Pancreas (tissue), 10 donors: ENCODE measurements at regions not wholly inside any gene's neighbourhood (a gene's known extent, or its start where the extent isn't known, plus 50 kb on each side); places are given as distances from the start of the nearest gene placed in this dataset.
"Not testable (repeated sequence)": the region's sequence is repeated elsewhere in the genome, so short reads cannot be mapped to it uniquely, and the experiment has no call there.

Experiments
- ATAC-seq, 4 donors: fragments of 200-7000 bp; cut with Tn5 transposase; one replicate each; pipeline versions ENCODE4 v1.8.0 to v1.9.1; 2020; ENCODE audit warnings: mild to moderate bottlenecking in 4 of 4, moderate library complexity in 4 of 4
- DNase-seq, 6 donors: peaks; one replicate each; pipeline ENCODE4 v3.0.0-alpha.2; 2020
- FAIRE-seq: peaks from 2 replicates; lab custom pipeline; 2012; peaks lifted over from hg19 to GRCh38; lab: Jason Lieb, UNC
- H3K27ac ChIP-seq, 4 donors: fragments of 200-600 bp; sonication (generic); 1 replicate in 3 of 4; 2 replicates in 1 of 4; pipeline versions ENCODE4 v1.5.0 to v1.8.0; 2020
- H3K27me3 ChIP-seq, 4 donors: fragments of 200-600 bp; one replicate each; pipeline ENCODE4 v1.8.0; 2021
- H3K36me3 ChIP-seq, 3 donors: fragments of 200-600 bp; sonication (generic) in 1 of 3; one replicate each; pipeline versions ENCODE4 v1.5.0 to v1.8.0; 2020 to 2021
- H3K4me1 ChIP-seq, 3 donors: fragments of 200-600 bp; one replicate each; pipeline ENCODE4 v1.8.0; 2021
- H3K4me3 ChIP-seq, 4 donors: fragments of 200-600 bp; sonication (generic) in 2 of 4; one replicate each; pipeline versions ENCODE4 v1.5.0 to v1.8.0; 2020 to 2021
- H3K9me3 ChIP-seq, 4 donors: fragments of 200-600 bp; one replicate each; pipeline ENCODE4 v1.8.0; 2021
- WGBS, 2 donors: extraction: QIAGEN DNeasy Blood & Tissue Kit; methylation state at CpG; one replicate each; pipeline ENCODE4 v1.1.7; 2013; 5-methylcytosine and 5-hydroxymethylcytosine counted together
- intact Hi-C, 3 donors: fragments of 100-400 bp; cut with DNase I; formaldehyde crosslinking; loops; one replicate each; pipeline versions ENCODE4 v1.11.1 to v1.14.2; 2022
- TF ChIP-seq, protein P1 (sequence below), 4 donors: fragments of 200-600 bp; sonication (generic) in 3 of 4; IDR thresholded peaks; one replicate each; pipeline versions ENCODE4 v1.5.0 to v1.8.0; 2021; ENCODE audit warnings: antibody characterized with exemption in 4 of 4
- donor health status: healthy with polysubstance abuse.
- donor health status: DM: no; HTN: no; CAD: no; lungs with moderate emphysema.
- donor health status: DM: no; HTN: no; CAD: no.
- donor health status: control.
- donor health status: control.
- donor health status: Bipolar disorder and iron deficiency.
- donor health status: DM: yes; HTN: yes; CAD: no.
- donor health status: DM: no; HTN: no; CAD: no.
- donor health status: DM: no; HTN: no; CAD: no.
- donor health status: DM: yes; HTN: yes; CAD: no.

DNA sequence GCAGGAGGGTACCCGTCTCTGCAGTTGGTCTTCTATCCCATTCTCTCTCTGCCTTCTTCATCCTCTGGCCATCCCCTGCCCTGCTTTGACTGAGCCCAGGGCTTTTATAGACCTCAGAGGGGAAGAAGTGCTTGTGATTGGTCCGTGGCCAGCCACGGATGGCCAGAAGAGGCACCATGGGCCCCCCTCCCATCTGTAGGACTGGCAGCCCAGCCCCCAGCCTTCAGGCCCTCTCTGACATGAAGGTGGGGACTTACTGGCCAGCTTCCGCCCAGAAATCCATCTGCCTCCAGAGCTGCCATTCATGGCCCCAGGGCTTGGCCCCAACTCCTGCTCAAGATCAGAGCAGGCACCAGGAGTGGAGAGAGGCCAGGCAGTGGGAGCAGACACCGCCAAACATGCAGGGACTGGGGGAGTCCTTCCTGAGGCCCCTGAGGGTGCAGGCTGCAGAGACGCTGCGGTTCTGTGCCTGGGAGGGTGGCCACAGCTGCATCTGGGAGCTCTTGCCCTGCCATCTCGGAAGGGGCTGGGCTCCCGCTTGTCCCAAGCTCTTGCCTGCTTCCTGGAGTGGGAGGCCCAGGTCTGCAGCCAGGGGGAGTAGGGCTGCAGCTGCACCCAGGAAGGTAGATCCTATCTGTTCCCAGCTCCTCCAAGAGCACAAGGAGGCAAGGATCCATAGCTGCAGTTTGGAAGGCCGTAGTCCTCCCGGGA lies 698.6 kb upstream of the B3GALT2 start:
- intact Hi-C loops: no loop called here
- Histone ChIP-seq H3K36me3 (no peaks in the 10 kb centered on the region), H3K4me3 (no peak overlapping the region), H3K27ac (no peak overlapping the region), H3K4me1 (no peaks in the 10 kb centered on the region), H3K27me3 (no peaks in the 10 kb centered on the region), H3K9me3 (no peaks in the 10 kb centered on the region)
- WGBS, 2 donors: 82% methylated on average over 11 of the region's 11 CpGs
- DNase-seq (peak in 1 of 6 donors; percentile 44), FAIRE-seq (no peak), ATAC-seq (no peak)
- TF ChIP-seq, protein P1, sequence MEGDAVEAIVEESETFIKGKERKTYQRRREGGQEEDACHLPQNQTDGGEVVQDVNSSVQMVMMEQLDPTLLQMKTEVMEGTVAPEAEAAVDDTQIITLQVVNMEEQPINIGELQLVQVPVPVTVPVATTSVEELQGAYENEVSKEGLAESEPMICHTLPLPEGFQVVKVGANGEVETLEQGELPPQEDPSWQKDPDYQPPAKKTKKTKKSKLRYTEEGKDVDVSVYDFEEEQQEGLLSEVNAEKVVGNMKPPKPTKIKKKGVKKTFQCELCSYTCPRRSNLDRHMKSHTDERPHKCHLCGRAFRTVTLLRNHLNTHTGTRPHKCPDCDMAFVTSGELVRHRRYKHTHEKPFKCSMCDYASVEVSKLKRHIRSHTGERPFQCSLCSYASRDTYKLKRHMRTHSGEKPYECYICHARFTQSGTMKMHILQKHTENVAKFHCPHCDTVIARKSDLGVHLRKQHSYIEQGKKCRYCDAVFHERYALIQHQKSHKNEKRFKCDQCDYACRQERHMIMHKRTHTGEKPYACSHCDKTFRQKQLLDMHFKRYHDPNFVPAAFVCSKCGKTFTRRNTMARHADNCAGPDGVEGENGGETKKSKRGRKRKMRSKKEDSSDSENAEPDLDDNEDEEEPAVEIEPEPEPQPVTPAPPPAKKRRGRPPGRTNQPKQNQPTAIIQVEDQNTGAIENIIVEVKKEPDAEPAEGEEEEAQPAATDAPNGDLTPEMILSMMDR (IDR thresholded peaks at IDR 0.05): no peak

DNA sequence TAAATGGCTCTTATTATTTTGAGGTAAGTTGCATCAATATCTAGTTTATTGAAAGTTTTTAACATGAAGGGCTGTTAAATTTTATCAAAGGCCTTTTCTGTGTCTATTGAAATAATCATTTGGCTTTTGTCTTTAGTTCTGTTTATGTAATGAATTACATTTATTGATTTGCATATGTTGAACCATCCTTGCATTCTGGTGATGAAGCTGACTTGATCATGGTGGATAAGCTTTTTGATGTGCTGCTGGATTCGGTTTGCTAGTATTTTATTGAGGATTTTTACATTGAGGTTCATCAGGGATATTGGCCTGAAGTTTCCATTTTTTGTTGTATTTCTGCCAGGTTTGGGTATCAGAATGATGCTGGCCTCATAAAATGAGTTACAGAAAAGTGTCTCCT lies 691.5 kb upstream of the B3GALT2 start:
- intact Hi-C loops, FAIRE-seq, H3K36me3 ChIP-seq, DNase-seq, H3K9me3 ChIP-seq, ATAC-seq, H3K4me3 ChIP-seq, H3K27ac ChIP-seq, H3K4me1 ChIP-seq, H3K27me3 ChIP-seq: not testable (repeated sequence)
- 40 to 48% methylated on average over 1 of the region's 1 CpG for WGBS, 2 donors

DNA sequence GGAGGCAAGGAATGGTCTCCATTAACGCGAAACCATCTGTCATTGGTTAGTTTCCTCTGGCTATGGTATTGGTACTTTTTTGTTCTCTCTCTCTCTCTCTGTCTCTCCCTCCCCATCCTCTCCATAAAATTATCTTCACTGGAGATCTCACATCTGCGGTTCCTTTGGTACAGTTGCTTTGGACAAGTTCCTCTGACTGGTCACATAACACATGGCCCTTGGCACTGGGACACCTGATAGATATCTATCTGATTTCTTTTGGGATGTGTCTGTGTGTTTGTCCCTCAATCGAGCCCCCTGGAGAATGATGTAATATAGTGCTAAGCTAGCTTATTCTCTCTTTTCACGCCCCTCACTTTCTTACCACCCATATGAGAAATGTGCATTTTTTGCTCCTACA lies 682.0 kb upstream of the B3GALT2 start:
- no peak overlapping the region for H3K4me3 ChIP-seq
- intact Hi-C loops: no loop called here
- DNase-seq (no peak), FAIRE-seq (no peak), ATAC-seq (no peak)
- no peaks in the 10 kb centered on the region for H3K27me3 ChIP-seq
- no peaks in the 10 kb centered on the region for H3K36me3 ChIP-seq
- no peaks in the 10 kb centered on the region for H3K4me1 ChIP-seq
- H3K9me3 ChIP-seq: no peaks in the 10 kb centered on the region
- TF ChIP-seq, protein P1 (IDR thresholded peaks at IDR 0.05): no peak
- no peak overlapping the region for H3K27ac ChIP-seq
- WGBS, 2 donors: 72 to 85% methylated on average over 5 of the region's 5 CpGs

DNA sequence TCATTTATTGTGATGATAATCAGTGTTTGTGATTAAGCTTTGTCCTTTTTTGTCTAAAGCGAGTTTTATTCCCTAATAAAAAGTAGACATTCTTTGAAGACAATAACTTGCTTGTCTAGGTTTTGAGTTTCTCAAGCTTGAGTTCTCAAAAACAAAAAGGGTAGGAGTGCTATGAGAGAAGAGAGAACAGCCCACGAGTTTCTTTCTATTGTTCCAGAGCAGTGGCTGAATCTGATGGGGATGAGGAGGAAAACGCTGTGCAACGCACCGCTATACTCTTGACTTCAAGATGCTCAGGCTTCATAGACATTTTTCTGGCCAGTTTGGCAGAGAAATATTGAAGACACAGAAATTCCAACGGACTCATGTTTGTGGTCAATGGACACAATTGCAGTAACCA lies 669.8 kb upstream of the B3GALT2 start:
- H3K36me3 ChIP-seq: no peaks in the 10 kb centered on the region
- intact Hi-C loops: no loop called here
- H3K27ac ChIP-seq: no peak overlapping the region
- TF ChIP-seq, protein P1 (IDR thresholded peaks at IDR 0.05): no peak
- 74 to 75% methylated on average over 6 of the region's 6 CpGs for WGBS, 2 donors
- H3K4me3 ChIP-seq: no peak overlapping the region
- no peaks in the 10 kb centered on the region for H3K9me3 ChIP-seq
- no peaks in the 10 kb centered on the region for H3K27me3 ChIP-seq
- DNase-seq (no peak), ATAC-seq (no peak), FAIRE-seq (no peak)
- H3K4me1 ChIP-seq: no peaks in the 10 kb centered on the region

DNA sequence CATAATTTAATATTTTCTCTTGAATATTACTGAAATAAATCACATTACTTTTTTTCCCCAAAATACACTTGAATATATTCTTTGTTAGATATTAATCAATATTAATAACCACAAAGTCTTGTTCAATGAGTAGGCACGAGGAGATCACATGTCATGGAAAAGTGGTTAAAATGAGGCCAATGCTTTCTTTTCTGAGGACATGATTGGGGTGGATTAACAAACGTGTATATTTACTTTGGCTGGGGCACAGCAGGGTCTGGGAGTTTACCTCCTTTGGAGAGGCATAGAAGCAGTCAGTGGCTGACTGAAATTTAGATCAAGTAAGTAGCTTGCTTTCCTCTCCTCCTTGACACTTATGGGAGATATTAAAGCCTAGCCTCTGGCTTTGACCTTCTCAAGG lies 664.3 kb upstream of the B3GALT2 start:
- Histone ChIP-seq H3K4me1 (no peaks in the 10 kb centered on the region), H3K9me3 (no peaks in the 10 kb centered on the region), H3K4me3 (no peak overlapping the region), H3K27ac (no peak overlapping the region), H3K36me3 (no peaks in the 10 kb centered on the region), H3K27me3 (no peaks in the 10 kb centered on the region)
- ATAC-seq (no peak), FAIRE-seq (no peak), DNase-seq (no peak)
- 18% methylated on average over 2 of the region's 2 CpGs for WGBS, 2 donors
- TF ChIP-seq, protein P1 (IDR thresholded peaks at IDR 0.05): no peak
- intact Hi-C loops: no loop called here
